Stomach smooth muscle (tissue), 2 donors: ENCODE measurements at regions not wholly inside any gene's neighbourhood (a gene's known extent, or its start where the extent isn't known, plus 50 kb on each side); places are given as distances from the start of the nearest gene placed in this dataset.

Experiments used
- H3K27ac ChIP-seq: one replicate; pipeline ENCODE4 v1.7.0; 2013; ENCODE audit warnings: mild to moderate bottlenecking, low read length, inconsistent platforms
- H3K27me3 ChIP-seq, 2 donors: one replicate each; pipeline ENCODE4 v1.7.0; 2013; ENCODE audit warnings: low read length in 2 of 2; ENCODE audit not compliant: insufficient read depth in 2 of 2, control insufficient read depth in 1 of 2
- H3K36me3 ChIP-seq, 2 donors: one replicate each; pipeline ENCODE4 v1.7.0; 2013; ENCODE audit warnings: low read length in 2 of 2; ENCODE audit not compliant: control insufficient read depth in 2 of 2, insufficient read depth in 2 of 2
- H3K4me1 ChIP-seq: one replicate; pipeline ENCODE4 v1.7.0; 2013; ENCODE audit warnings: low read length; ENCODE audit not compliant: control insufficient read depth, insufficient read depth
- H3K4me3 ChIP-seq, 2 donors: one replicate each; pipeline ENCODE4 v1.7.0; 2013; ENCODE audit warnings: low read length in 2 of 2
- H3K9ac ChIP-seq, 2 donors: one replicate each; pipeline ENCODE4 v1.7.0; 2013; ENCODE audit warnings: low read length in 2 of 2, mild to moderate bottlenecking in 1 of 2
- H3K9me3 ChIP-seq, 2 donors: one replicate each; pipeline ENCODE4 v1.7.0; 2013; ENCODE audit warnings: low read length in 2 of 2; ENCODE audit not compliant: control insufficient read depth in 2 of 2
- donor health status: healthy.
- donor health status: Pancreatic carcinoma.

GRCh38 chr6:30806581-30807183, 62.3 kb upstream of the IER3 start:
- H3K27me3 ChIP-seq = no peaks in the 10 kb centered on the region
- H3K36me3 ChIP-seq = no peaks in the 10 kb centered on the region
- H3K4me3 ChIP-seq = no peak overlapping the region
- H3K4me1 ChIP-seq = no peaks in the 10 kb centered on the region
- H3K27ac ChIP-seq = no peak overlapping the region
- H3K9ac ChIP-seq = no peak overlapping the region
- H3K9me3 ChIP-seq = no peaks in the 10 kb centered on the region

- Histone ChIP-seq H3K4me1 (no peaks in the 10 kb centered on the region), H3K36me3 (no peaks in the 10 kb centered on the region), H3K9ac (no peak overlapping the region), H3K4me3 (no peak overlapping the region), H3K27ac (no peak overlapping the region), H3K27me3 (no peaks in the 10 kb centered on the region), H3K9me3 (no peaks in the 10 kb centered on the region)
These were observed 60.0 kb upstream of the IER3 start for GRCh38 chr6:30804333-30804732.

- no peak overlapping the region for H3K27ac ChIP-seq
- no peaks in the 10 kb centered on the region for H3K9me3 ChIP-seq
- H3K27me3 ChIP-seq = no peaks in the 10 kb centered on the region
- peaks cover 2% of the 10 kb centered on the region for H3K4me1 ChIP-seq
- no peak overlapping the region for H3K4me3 ChIP-seq
- H3K36me3 ChIP-seq = no peaks in the 10 kb centered on the region
- no peak overlapping the region for H3K9ac ChIP-seq
These were observed 58.4 kb upstream of the IER3 start for GRCh38 chr6:30802731-30803130.

GRCh38 chr6:30801950-30802349, 57.6 kb upstream of the IER3 start:
- H3K36me3 ChIP-seq = no peaks in the 10 kb centered on the region
- no peaks in the 10 kb centered on the region for H3K9me3 ChIP-seq
- H3K27ac ChIP-seq = no peak overlapping the region
- peaks cover 2% of the 10 kb centered on the region for H3K4me1 ChIP-seq
- no peak overlapping the region for H3K9ac ChIP-seq
- no peaks in the 10 kb centered on the region for H3K27me3 ChIP-seq
- no peak overlapping the region for H3K4me3 ChIP-seq

GRCh38 chr6:30800871-30801270, 56.5 kb upstream of the IER3 start:
- Histone ChIP-seq H3K27me3 (no peaks in the 10 kb centered on the region), H3K4me1 (peaks cover 2% of the 10 kb centered on the region), H3K9me3 (no peaks in the 10 kb centered on the region), H3K36me3 (no peaks in the 10 kb centered on the region), H3K9ac (no peak overlapping the region), H3K27ac (no peak overlapping the region), H3K4me3 (no peak overlapping the region)

- Histone ChIP-seq H3K9me3 (no peaks in the 10 kb centered on the region), H3K27me3 (no peaks in the 10 kb centered on the region), H3K9ac (no peak overlapping the region), H3K36me3 (no peaks in the 10 kb centered on the region), H3K4me1 (peaks cover 2% of the 10 kb centered on the region), H3K27ac (no peak overlapping the region), H3K4me3 (no peak overlapping the region)
These were observed 54.9 kb upstream of the IER3 start for GRCh38 chr6:30799210-30799609.

GRCh38 chr6:30798494-30798893, 54.1 kb upstream of the IER3 start:
- H3K4me1 ChIP-seq = peaks cover 2% of the 10 kb centered on the region
- no peak overlapping the region for H3K27ac ChIP-seq
- H3K9me3 ChIP-seq = no peaks in the 10 kb centered on the region
- no peaks in the 10 kb centered on the region for H3K36me3 ChIP-seq
- H3K9ac ChIP-seq = no peak overlapping the region
- H3K27me3 ChIP-seq = no peaks in the 10 kb centered on the region
- no peak overlapping the region for H3K4me3 ChIP-seq

- Histone ChIP-seq H3K9ac (no peak overlapping the region), H3K36me3 (no peaks in the 10 kb centered on the region), H3K27ac (no peak overlapping the region), H3K27me3 (no peaks in the 10 kb centered on the region), H3K9me3 (no peaks in the 10 kb centered on the region), H3K4me1 (peaks cover 2% of the 10 kb centered on the region), H3K4me3 (no peak overlapping the region)
These were observed 51.4 kb upstream of the IER3 start for GRCh38 chr6:30795549-30796293.
